T-helper 17 cell (primary cell): ENCODE measurements at regions not wholly inside any gene's neighbourhood (a gene's known extent, or its start where the extent isn't known, plus 50 kb on each side); places are given as distances from the start of the nearest gene placed in this dataset.

ENCODE experiments used
- ATAC-seq: fragments of 150-1000 bp; cut with Tn5 transposase; 2 replicates; pipeline ENCODE4 v1.10.0; 2021; ENCODE audit warnings: mild to moderate bottlenecking, moderate library complexity
- DNase-seq, 3 donors: peaks; one replicate each; pipeline versions ENCODE4 v3.0.0 to v3.0.0-alpha.2; 2020 to 2021
- H3K9me3 ChIP-seq: one replicate; pipeline ENCODE4 v1.7.0; 2013; ENCODE audit warnings: low read length, mild to moderate bottlenecking; ENCODE audit not compliant: control insufficient read depth, poor library complexity, severe bottlenecking
- H3K27ac Mint-ChIP-seq: one replicate; pipeline ENCODE4 v1.8.0; 2022; ENCODE audit warnings: mild to moderate bottlenecking, moderate library complexity, mixed read lengths
- H3K27me3 Mint-ChIP-seq: one replicate; pipeline ENCODE4 v1.8.0; 2022; ENCODE audit warnings: mixed read lengths
- H3K36me3 Mint-ChIP-seq: one replicate; pipeline ENCODE4 v1.8.0; 2022; ENCODE audit warnings: low read depth, mixed read lengths
- H3K4me1 Mint-ChIP-seq: one replicate; pipeline ENCODE4 v1.8.0; 2022; ENCODE audit warnings: mild to moderate bottlenecking, mixed read lengths
- H3K4me3 Mint-ChIP-seq: one replicate; pipeline ENCODE4 v1.8.0; 2022; ENCODE audit warnings: mild to moderate bottlenecking, moderate library complexity, mixed read lengths

DNA sequence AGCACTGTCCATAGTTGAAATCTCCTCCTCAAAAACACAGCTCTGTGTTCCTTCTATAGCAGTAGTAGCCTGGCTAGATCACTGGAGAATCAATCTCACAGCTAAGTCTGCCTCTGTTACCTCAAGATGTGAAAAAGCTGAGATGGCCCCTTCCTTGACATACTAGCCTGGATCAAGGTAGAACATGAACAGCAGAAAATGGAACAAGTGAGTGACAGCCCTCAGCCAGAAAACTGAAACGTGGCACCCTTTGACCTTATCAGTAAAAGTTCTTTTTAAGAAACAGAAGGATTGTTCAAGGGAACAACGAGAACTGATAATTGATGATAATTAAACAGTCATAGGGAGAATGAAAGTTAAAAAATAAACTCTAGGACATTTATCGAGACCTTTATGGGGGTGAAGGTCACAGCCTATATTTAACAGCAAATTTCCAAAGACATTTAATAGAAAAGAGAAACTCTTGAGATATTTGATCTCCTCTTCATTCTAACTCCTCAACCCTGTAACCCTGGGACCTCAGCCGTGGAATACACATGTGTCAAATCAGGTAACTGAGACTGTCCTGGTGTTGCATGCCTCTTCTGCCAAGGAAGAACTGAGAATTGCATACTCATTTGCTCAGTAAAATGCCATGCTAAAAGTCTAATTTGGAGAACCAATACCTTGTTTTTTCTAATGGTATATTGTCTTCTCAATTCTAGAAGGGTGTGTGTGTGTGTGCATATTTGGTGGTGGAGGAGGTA, 258.0 kb upstream of the ATP2B1 start:
- DNase-seq (no peak), ATAC-seq (no peak)
- peaks cover 10% of the 10 kb centered on the region for H3K4me1 Mint-ChIP-seq
- no peak overlapping the region for H3K27ac Mint-ChIP-seq
- H3K4me3 Mint-ChIP-seq: no peak overlapping the region
- H3K36me3 Mint-ChIP-seq: peaks cover 2% of the 10 kb centered on the region
- H3K27me3 Mint-ChIP-seq: no peaks in the 10 kb centered on the region
- no peaks in the 10 kb centered on the region for H3K9me3 ChIP-seq

DNA sequence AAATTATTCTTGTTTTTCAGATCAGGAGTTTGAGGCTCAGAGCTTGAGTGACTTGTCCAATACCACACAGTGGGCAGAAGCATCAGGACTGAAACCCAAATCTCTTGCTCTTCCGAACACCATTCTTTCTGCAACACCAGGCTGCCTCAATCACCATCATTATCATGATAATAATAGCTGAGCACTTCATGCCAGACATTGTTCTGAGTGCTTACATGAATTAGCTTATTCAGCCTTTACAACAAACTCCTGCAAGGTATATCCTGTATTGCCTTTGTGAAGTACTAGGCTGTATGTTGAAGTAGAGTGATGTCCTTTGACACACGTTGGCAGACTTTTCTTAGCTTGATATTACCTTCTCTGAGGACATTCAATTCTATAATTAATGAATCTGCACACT, 257.4 kb upstream of the ATP2B1 start:
- no peak for ATAC-seq
- Mint-ChIP-seq H3K27me3 (no peaks in the 10 kb centered on the region), H3K4me1 (peaks cover 12% of the 10 kb centered on the region)

DNA sequence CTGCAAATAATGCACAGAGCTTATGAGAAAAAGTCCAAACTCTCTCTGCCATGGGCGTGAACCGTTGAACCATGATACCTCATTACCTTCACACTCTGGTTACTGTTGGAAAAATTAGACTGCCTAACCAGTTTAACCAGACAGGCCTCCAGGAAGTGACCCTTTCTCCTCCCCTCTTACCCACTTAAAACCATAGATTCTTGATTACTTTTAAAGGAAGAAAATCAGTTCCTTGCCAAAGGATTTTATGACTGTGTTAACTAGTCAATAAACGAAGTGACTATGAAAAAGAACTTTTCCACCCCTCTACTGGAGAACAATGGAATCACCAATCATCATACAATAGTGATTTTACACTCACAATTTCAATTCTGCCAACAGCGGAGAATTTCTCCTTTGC, 254.0 kb upstream of the ATP2B1 start:
- ATAC-seq (no peak), DNase-seq (no peak)
- H3K27ac Mint-ChIP-seq: peak overlapping the region; percentile 69
- no peaks in the 10 kb centered on the region for H3K9me3 ChIP-seq
- H3K4me1 Mint-ChIP-seq: peaks cover 12% of the 10 kb centered on the region
- H3K4me3 Mint-ChIP-seq: peak overlapping the region; percentile 39
- no peaks in the 10 kb centered on the region for H3K36me3 Mint-ChIP-seq
- H3K27me3 Mint-ChIP-seq: no peaks in the 10 kb centered on the region

More for the DNA sequence above, 257.4 kb upstream of the ATP2B1 start:
- peaks cover 2% of the 10 kb centered on the region for H3K36me3 Mint-ChIP-seq
- H3K9me3 ChIP-seq: no peaks in the 10 kb centered on the region
- no peak overlapping the region for H3K4me3 Mint-ChIP-seq
- no peak overlapping the region for H3K27ac Mint-ChIP-seq
- no peak for DNase-seq

DNA sequence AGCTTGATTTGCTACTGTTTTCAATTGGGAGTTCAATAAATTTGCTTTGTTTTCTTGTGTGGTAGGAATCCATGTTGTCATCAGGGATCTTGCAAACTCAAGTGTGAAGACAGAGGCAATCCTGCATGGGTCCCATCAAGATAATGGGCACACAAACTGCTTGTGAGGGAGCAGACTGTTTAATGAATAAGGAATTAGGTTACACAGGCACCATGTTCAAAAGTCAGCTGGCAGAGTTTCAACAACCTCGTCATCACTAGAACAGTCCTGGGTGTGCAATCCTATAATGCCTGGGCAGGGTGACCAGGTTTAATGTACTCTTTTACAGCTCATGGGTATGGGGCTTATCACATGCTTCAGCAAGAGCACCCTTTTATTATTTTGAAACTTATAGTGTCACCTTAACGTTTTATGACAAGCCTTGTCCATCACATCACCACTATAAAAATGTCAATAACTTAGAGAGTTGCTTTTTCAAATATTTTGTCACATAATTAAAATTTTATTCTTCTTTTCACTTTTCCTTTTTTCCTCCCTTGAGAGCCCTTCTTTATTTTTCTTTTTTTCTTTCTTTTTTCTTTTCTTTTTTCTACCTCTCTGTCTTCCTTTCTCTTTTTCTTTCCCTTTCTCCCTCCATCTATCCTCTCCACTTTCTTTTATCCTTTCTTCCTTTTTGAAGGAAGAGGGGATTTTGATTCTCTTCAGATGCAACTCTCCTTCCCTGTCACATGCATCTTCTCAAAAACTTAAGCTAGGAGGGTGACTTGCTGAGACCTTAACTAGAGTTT, 252.2 kb upstream of the ATP2B1 start:
- ATAC-seq (peak; percentile 22), DNase-seq (no peak)
- no peaks in the 10 kb centered on the region for H3K27me3 Mint-ChIP-seq
- no peak overlapping the region for H3K4me3 Mint-ChIP-seq
- H3K27ac Mint-ChIP-seq: peak overlapping the region; percentile 66
- no peaks in the 10 kb centered on the region for H3K9me3 ChIP-seq
- H3K4me1 Mint-ChIP-seq: peaks cover 16% of the 10 kb centered on the region
- H3K36me3 Mint-ChIP-seq: peaks cover 4% of the 10 kb centered on the region

DNA sequence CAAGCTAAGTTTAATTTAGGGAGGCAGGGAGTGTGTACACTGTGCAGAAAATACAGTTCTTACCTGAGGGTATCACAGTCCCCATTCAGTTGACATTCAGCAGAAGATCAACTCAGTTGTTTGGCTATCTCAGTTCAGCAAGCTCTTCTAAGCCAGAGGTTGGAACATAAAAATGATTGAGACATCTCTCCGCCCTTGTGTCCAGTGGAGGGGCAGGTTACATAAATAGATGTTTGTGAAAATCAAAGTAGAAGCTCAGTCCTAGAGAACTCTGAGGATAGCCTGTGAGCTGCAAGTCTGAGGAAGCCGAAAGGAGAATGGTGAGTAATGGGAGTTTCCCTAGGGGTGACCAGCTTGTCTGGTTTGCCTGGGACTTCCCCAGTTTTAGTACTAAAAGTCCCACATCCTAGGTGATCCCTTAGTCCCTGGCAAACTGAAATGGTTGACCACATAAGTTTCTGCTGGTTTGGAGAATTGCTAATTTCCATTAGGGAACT, 251.4 kb upstream of the ATP2B1 start:
- H3K27ac Mint-ChIP-seq: peak overlapping the region; percentile 66
- ATAC-seq: peak; percentile 95
- H3K4me3 Mint-ChIP-seq: no peak overlapping the region
- H3K4me1 Mint-ChIP-seq: peaks cover 16% of the 10 kb centered on the region
- no peak for DNase-seq
- H3K9me3 ChIP-seq: no peaks in the 10 kb centered on the region
- H3K36me3 Mint-ChIP-seq: peaks cover 4% of the 10 kb centered on the region
- H3K27me3 Mint-ChIP-seq: no peaks in the 10 kb centered on the region

DNA sequence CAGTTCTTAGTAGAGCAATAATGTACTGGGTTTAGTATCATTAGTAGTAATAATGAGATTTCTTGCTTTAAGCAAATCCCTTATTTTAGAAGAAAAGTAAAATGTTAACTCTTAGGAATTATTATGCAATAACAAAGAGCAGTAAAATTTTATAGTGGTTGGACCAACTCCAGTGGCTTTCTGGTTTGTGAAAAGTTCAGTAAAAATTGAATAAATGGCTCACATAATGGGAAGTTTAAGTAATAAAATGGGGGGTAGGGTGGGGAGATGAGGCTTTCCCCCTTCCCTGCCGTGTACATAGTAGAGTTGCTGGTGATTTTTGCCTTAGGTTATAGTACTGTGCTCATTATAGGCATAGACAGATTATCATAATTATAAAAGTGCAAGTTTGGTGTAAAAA, 250.5 kb upstream of the ATP2B1 start:
- Mint-ChIP-seq H3K4me3 (no peak overlapping the region), H3K27ac (peak overlapping the region; percentile 66), H3K36me3 (peaks cover 4% of the 10 kb centered on the region), H3K27me3 (no peaks in the 10 kb centered on the region), H3K4me1 (peaks cover 16% of the 10 kb centered on the region)
- H3K9me3 ChIP-seq: no peaks in the 10 kb centered on the region
- DNase-seq (no peak), ATAC-seq (no peak)

DNA sequence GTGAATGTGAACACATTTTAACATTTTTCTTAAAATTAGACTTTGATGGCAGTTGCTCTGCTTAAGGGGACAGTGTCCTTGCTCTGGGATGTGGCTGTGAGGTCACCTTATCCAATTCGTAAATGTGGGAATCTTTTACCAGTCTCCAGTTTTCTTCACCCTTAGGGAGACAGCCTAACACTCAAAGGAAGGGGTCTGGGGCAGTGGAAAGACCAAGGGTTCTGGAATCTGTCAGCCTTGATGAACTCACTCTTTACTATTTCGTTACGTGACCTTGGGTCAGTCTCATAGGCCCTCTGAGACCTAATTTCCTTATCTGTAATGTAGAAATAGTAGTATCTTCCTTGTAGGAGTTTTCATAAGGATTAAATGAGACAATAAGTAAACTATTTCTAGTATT, 245.6 kb upstream of the ATP2B1 start:
- ATAC-seq: no peak
- no peaks in the 10 kb centered on the region for H3K9me3 ChIP-seq
- H3K4me3 Mint-ChIP-seq: no peak overlapping the region
- H3K4me1 Mint-ChIP-seq: peaks cover 23% of the 10 kb centered on the region
- no peaks in the 10 kb centered on the region for H3K27me3 Mint-ChIP-seq
- peak overlapping the region; percentile 14 for H3K27ac Mint-ChIP-seq
- H3K36me3 Mint-ChIP-seq: peaks cover 6% of the 10 kb centered on the region
- no peak for DNase-seq

DNA sequence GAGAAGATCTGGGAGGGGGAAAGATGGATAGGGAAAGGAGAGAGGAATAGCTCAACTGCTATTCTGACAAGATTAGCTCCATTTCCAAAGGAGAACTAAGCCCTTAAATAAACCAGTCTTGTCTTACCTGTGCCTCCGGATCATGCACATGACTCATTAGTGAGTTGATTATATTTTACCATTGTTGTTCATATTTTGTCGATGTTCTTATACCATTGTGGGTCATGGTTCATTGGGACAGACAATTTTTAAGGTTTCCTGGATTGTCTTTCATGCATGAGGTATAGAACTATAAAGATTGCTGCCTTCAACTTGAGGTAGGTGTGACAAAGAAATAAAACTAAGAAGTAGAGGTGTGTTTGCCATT, 243.0 kb upstream of the ATP2B1 start:
- Mint-ChIP-seq H3K4me3 (no peak overlapping the region), H3K4me1 (peaks cover 33% of the 10 kb centered on the region), H3K36me3 (peaks cover 3% of the 10 kb centered on the region)

DNA sequence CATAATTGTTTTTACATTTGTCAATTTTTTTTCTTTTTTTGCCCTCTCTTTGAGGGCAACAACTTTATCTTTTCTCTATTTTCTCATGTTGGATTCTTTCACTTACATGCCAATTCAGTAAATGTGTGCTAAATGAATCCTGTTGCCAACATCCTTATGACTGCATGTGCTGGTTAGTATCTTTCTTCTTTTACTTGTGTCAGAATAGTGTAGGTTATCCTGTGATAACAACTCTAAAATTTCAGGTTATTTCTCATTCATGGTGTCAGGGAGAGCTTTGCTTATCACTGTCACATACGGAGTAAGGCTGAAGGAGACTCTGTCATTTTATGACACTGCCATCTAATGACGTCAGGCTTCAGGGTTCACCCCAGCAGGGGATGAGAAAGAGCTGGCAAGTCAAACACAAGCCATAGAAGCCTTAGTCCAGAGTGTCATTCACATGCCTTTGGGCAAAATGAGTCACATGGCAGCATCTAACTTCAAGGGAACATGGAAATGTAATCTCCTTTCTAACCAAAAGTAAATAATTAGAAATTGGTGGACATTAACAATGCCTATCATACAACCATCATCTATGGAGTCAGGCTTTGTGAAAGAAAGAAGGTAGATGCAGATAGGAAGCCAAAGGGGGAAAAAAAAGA, 242.5 kb upstream of the ATP2B1 start:
- DNase-seq (no peak), ATAC-seq (no peak)
- Mint-ChIP-seq H3K4me3 (peak overlapping the region; percentile 60), H3K27ac (peak overlapping the region; percentile 97), H3K36me3 (peaks cover 3% of the 10 kb centered on the region), H3K27me3 (no peaks in the 10 kb centered on the region), H3K4me1 (peaks cover 34% of the 10 kb centered on the region)
- H3K9me3 ChIP-seq: no peaks in the 10 kb centered on the region

More for the DNA sequence above, 243.0 kb upstream of the ATP2B1 start:
- H3K9me3 ChIP-seq: no peaks in the 10 kb centered on the region
- ATAC-seq (no peak), DNase-seq (no peak)
- H3K27ac Mint-ChIP-seq: peak overlapping the region; percentile 97
- no peaks in the 10 kb centered on the region for H3K27me3 Mint-ChIP-seq

DNA sequence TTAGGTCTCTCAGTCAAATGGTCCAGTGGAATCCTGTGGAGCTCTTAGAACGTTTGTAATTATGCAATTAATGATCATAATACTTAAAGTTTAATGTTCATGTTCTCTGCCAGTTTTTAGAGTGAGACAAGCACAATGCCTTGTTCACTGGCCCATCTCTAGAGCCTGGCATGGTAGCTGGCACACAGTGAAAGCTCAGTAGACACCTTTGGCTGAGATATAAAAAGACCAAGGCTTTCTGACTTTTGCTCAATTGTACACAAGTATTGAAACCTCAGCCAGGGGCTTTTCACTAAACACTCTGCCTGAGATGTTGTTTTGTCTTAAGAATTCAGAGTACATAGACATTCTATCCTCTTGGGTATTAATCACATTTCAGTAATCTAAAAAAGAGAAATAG, 241.8 kb upstream of the ATP2B1 start:
- peaks cover 34% of the 10 kb centered on the region for H3K4me1 Mint-ChIP-seq
- DNase-seq (peak in 1 of 3 donors; percentile 21), ATAC-seq (peak; percentile 59)
- H3K9me3 ChIP-seq: no peaks in the 10 kb centered on the region
- H3K36me3 Mint-ChIP-seq: peaks cover 3% of the 10 kb centered on the region
- no peaks in the 10 kb centered on the region for H3K27me3 Mint-ChIP-seq
- peak overlapping the region; percentile 82 for H3K4me3 Mint-ChIP-seq
- H3K27ac Mint-ChIP-seq: peak overlapping the region; percentile 97

DNA sequence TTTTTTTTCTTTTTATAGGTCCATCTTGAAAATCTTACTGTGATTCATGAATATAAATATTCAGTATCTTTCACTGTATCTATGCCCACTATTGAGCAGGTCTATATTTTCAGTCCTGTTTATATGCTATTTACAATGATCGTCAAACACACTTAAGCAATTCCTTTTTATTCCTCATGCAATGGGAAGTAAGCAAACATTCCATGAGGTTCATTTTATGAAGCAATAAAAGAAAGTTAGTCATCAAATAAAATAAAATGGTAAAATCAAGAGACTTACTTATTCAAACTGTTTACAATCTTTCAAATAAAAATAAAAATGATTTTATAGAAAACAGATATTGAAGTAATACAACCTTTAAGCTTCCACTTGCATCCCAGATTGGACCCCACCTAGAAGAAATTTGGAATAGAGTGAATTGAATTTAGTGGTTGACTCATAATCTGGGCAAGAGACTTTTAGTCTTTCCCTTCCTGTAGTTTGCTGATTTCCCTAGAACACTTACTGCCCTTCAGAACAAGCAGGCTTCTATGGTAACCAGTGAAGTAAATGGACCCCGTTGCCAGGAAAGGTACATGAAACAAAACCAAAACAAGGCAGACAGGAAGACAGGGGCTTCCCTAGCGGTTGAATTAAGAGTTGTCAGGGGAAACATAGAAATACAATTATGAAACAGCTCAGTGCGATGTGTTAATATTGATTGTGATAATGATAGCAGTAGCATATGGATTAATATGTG, 241.0 kb upstream of the ATP2B1 start:
- Mint-ChIP-seq H3K27me3 (no peaks in the 10 kb centered on the region), H3K4me1 (peaks cover 38% of the 10 kb centered on the region), H3K4me3 (peak overlapping the region; percentile 82), H3K27ac (peak overlapping the region; percentile 97), H3K36me3 (peaks cover 3% of the 10 kb centered on the region)
- H3K9me3 ChIP-seq: no peaks in the 10 kb centered on the region
- DNase-seq: peak; percentile 12 to 36 (median 36)
- ATAC-seq: peak; percentile 92

DNA sequence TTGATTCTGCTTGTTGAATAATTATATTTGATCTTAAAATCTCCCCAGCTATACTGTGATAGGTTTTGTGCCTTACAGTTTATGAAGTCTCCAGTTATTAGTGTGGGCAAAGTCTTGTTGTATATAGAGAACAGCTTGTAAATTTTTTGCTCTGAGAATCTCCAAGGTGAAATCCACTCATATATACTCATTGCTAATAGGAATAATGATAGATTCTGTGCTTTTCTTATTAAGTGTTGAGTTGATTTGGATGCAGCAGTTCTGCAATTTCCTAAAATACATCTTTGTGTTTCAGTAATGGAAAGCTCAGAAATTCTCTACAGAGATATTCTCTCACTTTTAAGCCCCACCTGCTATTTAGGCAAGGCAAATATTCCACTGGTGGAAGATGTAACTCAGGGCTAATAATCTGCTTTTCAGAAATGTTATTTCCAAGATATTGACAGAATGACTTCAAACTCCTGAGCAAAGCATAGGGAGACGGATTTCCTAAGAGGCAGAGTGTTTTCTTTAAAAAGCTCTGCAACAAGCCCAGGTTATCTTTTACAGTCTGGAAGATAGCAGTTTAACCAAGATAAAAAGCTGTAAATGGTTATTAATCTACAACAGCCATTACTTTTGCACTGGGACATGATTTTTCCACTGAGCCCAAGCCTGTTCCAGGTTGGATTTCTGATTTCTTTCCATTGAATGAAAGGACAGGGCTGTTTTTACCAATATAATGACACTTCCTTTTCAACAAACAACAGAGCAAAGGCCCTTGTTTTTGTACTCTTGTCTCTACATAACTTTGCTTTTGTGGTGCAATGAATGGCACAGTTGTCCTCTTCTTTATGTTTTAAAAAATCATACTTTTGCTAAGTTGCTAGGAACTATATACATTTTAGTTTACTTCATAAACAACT, 239.9 kb upstream of the ATP2B1 start:
- Mint-ChIP-seq H3K27ac (peak overlapping the region; percentile 97), H3K4me1 (peaks cover 38% of the 10 kb centered on the region), H3K4me3 (no peak overlapping the region), H3K27me3 (no peaks in the 10 kb centered on the region), H3K36me3 (peaks cover 3% of the 10 kb centered on the region)
- no peak for ATAC-seq
- H3K9me3 ChIP-seq: no peaks in the 10 kb centered on the region
- DNase-seq: no peak
